Body of pancreas (tissue), 4 donors: ENCODE measurements at regions not wholly inside any gene's neighbourhood (a gene's known extent, or its start where the extent isn't known, plus 50 kb on each side); places are given as distances from the start of the nearest gene placed in this dataset.

Experiments
- POLR2A ChIP-seq, 3 donors: fragments of 450-650 bp; IDR thresholded peaks; one replicate each; pipeline ENCODE4 v1.6.1; 2016; ENCODE audit warnings: antibody characterized with exemption in 3 of 3, mild to moderate bottlenecking in 2 of 3
- TF ChIP-seq, protein P1 (sequence below), 7 experiments: fragments of 450-650 bp in 4 of 7; fragments of 200-600 bp in 3 of 7; sonication (generic) in 3 of 7; IDR thresholded peaks; one replicate each; pipeline ENCODE4 v1.5.1; 2016 to 2019; ENCODE audit warnings: antibody characterized with exemption in 7 of 7

DNA sequence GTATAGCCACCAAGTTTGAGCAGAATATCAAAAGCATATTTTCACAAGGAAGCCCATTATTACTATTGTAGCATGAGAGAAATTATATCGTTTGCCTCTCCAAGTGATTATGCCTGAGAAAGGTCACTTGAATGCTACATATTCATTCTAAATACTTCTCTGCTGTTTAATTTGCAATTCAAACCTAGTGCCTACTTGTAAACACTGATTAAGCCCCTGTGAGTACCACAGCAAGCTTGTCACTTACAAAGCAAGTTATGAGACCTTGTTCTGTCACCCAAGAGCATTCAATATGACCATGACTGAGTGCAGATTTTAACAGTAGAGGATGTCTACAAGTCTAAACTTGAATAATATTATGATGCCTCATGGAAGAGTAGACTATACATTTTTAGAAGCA is 124.7 kb upstream of the SSTR1 start:
- TF ChIP-seq, protein P1, sequence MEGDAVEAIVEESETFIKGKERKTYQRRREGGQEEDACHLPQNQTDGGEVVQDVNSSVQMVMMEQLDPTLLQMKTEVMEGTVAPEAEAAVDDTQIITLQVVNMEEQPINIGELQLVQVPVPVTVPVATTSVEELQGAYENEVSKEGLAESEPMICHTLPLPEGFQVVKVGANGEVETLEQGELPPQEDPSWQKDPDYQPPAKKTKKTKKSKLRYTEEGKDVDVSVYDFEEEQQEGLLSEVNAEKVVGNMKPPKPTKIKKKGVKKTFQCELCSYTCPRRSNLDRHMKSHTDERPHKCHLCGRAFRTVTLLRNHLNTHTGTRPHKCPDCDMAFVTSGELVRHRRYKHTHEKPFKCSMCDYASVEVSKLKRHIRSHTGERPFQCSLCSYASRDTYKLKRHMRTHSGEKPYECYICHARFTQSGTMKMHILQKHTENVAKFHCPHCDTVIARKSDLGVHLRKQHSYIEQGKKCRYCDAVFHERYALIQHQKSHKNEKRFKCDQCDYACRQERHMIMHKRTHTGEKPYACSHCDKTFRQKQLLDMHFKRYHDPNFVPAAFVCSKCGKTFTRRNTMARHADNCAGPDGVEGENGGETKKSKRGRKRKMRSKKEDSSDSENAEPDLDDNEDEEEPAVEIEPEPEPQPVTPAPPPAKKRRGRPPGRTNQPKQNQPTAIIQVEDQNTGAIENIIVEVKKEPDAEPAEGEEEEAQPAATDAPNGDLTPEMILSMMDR (IDR thresholded peaks at IDR 0.05): no peak
- no peak for TF ChIP-seq POLR2A (IDR thresholded peaks at IDR 0.05)
